ENCODE measurements at regions not wholly inside any gene's neighbourhood (a gene's known extent, or its start where the extent isn't known, plus 50 kb on each side); places are given as distances from the start of the nearest gene placed in this dataset.

DNA sequence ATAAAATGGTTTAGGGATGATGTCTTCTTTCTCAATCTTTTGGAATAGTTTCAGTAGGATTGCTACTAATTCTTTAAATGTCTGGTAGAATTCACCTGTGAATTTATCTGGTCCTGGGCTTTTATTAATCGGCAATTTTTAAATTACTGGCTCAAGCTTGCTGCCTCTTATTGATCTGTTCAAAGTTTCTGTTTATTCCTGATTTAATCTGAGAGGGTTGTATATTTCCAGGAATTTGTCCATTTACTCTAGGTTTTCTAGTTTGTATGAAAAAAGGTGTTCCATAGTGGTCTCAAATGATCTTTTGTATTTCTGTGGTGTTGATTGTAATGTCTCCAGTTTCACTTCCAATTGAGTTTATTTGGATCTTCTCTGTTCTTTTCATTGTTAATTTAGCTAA lies 617.8 kb downstream of the LTN1 start:
- ATAC-seq = no peak
- Mint-ChIP-seq H3K36me3 (peaks cover 9% of the 10 kb centered on the region), H3K27me3 (ENCODE audit: low read depth) (no peaks in the 10 kb centered on the region), H3K4me3 (no peak overlapping the region), H3K4me1 (no peaks in the 10 kb centered on the region), H3K9me3 (peaks cover 31% of the 10 kb centered on the region), H3K27ac (no peak overlapping the region)
- ChIA-PET CTCF (no interaction called here), POLR2A (no interaction called here)
- TF ChIP-seq MYBL2 (CRISPR knock-in tag; IDR thresholded peaks at IDR 0.05) = no peak
- TF ChIP-seq PRRX2 (CRISPR knock-in tag; IDR thresholded peaks at IDR 0.05) = no peak
- TF ChIP-seq NFYB (CRISPR knock-in tag; conservative IDR thresholded peaks at IDR 0.05; ENCODE audit: low read depth) = no peak
- TF ChIP-seq, protein P1, sequence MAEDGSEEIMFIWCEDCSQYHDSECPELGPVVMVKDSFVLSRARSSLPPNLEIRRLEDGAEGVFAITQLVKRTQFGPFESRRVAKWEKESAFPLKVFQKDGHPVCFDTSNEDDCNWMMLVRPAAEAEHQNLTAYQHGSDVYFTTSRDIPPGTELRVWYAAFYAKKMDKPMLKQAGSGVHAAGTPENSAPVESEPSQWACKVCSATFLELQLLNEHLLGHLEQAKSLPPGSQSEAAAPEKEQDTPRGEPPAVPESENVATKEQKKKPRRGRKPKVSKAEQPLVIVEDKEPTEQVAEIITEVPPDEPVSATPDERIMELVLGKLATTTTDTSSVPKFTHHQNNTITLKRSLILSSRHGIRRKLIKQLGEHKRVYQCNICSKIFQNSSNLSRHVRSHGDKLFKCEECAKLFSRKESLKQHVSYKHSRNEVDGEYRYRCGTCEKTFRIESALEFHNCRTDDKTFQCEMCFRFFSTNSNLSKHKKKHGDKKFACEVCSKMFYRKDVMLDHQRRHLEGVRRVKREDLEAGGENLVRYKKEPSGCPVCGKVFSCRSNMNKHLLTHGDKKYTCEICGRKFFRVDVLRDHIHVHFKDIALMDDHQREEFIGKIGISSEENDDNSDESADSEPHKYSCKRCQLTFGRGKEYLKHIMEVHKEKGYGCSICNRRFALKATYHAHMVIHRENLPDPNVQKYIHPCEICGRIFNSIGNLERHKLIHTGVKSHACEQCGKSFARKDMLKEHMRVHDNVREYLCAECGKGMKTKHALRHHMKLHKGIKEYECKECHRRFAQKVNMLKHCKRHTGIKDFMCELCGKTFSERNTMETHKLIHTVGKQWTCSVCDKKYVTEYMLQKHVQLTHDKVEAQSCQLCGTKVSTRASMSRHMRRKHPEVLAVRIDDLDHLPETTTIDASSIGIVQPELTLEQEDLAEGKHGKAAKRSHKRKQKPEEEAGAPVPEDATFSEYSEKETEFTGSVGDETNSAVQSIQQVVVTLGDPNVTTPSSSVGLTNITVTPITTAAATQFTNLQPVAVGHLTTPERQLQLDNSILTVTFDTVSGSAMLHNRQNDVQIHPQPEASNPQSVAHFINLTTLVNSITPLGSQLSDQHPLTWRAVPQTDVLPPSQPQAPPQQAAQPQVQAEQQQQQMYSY (CRISPR knock-in tag; IDR thresholded peaks at IDR 0.05) = no peak
- TF ChIP-seq, protein P2, sequence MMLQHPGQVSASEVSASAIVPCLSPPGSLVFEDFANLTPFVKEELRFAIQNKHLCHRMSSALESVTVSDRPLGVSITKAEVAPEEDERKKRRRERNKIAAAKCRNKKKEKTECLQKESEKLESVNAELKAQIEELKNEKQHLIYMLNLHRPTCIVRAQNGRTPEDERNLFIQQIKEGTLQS (CRISPR knock-in tag; conservative IDR thresholded peaks at IDR 0.05) = no peak
- no peak for TF ChIP-seq SOX15 (CRISPR knock-in tag; IDR thresholded peaks at IDR 0.05)
- TF ChIP-seq, protein P3, sequence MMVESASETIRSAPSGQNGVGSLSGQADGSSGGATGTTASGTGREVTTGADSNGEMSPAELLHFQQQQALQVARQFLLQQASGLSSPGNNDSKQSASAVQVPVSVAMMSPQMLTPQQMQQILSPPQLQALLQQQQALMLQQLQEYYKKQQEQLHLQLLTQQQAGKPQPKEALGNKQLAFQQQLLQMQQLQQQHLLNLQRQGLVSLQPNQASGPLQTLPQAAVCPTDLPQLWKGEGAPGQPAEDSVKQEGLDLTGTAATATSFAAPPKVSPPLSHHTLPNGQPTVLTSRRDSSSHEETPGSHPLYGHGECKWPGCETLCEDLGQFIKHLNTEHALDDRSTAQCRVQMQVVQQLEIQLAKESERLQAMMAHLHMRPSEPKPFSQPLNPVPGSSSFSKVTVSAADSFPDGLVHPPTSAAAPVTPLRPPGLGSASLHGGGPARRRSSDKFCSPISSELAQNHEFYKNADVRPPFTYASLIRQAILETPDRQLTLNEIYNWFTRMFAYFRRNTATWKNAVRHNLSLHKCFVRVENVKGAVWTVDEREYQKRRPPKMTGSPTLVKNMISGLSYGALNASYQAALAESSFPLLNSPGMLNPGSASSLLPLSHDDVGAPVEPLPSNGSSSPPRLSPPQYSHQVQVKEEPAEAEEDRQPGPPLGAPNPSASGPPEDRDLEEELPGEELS (CRISPR knock-in tag; IDR thresholded peaks at IDR 0.05) = no peak
- TF ChIP-seq ATF1 (CRISPR knock-in tag; IDR thresholded peaks at IDR 0.05) = no peak
- TF ChIP-seq RORB (CRISPR knock-in tag; IDR thresholded peaks at IDR 0.05) = no peak
- no peak for TF ChIP-seq ZNF416 (CRISPR knock-in tag; IDR thresholded peaks at IDR 0.05)
- TF ChIP-seq IRF2 (CRISPR knock-in tag; IDR thresholded peaks at IDR 0.05; ENCODE audit: borderline replicate concordance, low read depth) = no peak
- no peak for TF ChIP-seq JUN (CRISPR knock-in tag; IDR thresholded peaks at IDR 0.05)
- TF ChIP-seq, protein P4, sequence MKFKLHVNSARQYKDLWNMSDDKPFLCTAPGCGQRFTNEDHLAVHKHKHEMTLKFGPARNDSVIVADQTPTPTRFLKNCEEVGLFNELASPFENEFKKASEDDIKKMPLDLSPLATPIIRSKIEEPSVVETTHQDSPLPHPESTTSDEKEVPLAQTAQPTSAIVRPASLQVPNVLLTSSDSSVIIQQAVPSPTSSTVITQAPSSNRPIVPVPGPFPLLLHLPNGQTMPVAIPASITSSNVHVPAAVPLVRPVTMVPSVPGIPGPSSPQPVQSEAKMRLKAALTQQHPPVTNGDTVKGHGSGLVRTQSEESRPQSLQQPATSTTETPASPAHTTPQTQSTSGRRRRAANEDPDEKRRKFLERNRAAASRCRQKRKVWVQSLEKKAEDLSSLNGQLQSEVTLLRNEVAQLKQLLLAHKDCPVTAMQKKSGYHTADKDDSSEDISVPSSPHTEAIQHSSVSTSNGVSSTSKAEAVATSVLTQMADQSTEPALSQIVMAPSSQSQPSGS (CRISPR knock-in tag; IDR thresholded peaks at IDR 0.05; ENCODE audit: borderline replicate concordance, low read depth) = no peak
- TF ChIP-seq, protein P5, sequence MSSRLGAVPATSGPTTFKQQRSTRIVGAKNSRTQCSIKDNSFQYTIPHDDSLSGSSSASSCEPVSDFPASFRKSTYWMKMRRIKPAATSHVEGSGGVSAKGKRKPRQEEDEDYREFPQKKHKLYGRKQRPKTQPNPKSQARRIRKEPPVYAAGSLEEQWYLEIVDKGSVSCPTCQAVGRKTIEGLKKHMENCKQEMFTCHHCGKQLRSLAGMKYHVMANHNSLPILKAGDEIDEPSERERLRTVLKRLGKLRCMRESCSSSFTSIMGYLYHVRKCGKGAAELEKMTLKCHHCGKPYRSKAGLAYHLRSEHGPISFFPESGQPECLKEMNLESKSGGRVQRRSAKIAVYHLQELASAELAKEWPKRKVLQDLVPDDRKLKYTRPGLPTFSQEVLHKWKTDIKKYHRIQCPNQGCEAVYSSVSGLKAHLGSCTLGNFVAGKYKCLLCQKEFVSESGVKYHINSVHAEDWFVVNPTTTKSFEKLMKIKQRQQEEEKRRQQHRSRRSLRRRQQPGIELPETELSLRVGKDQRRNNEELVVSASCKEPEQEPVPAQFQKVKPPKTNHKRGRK (CRISPR knock-in tag; IDR thresholded peaks at IDR 0.05; ENCODE audit: borderline replicate concordance) = no peak
- TF ChIP-seq ZNF671 (CRISPR knock-in tag; IDR thresholded peaks at IDR 0.05) = no peak
- TF ChIP-seq, protein P6, sequence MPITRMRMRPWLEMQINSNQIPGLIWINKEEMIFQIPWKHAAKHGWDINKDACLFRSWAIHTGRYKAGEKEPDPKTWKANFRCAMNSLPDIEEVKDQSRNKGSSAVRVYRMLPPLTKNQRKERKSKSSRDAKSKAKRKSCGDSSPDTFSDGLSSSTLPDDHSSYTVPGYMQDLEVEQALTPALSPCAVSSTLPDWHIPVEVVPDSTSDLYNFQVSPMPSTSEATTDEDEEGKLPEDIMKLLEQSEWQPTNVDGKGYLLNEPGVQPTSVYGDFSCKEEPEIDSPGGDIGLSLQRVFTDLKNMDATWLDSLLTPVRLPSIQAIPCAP (CRISPR knock-in tag; IDR thresholded peaks at IDR 0.05) = no peak
- TF ChIP-seq GRHL2 (CRISPR knock-in tag; IDR thresholded peaks at IDR 0.05; ENCODE audit: insufficient replicate concordance, severe bottlenecking) = no peak
- TF ChIP-seq, protein P7, sequence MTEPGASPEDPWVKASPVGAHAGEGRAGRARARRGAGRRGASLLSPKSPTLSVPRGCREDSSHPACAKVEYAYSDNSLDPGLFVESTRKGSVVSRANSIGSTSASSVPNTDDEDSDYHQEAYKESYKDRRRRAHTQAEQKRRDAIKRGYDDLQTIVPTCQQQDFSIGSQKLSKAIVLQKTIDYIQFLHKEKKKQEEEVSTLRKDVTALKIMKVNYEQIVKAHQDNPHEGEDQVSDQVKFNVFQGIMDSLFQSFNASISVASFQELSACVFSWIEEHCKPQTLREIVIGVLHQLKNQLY (CRISPR knock-in tag; IDR thresholded peaks at IDR 0.05) = no peak
- no peak for TF ChIP-seq GTF2I (CRISPR knock-in tag; conservative IDR thresholded peaks at IDR 0.05)
- TF ChIP-seq, protein P8, sequence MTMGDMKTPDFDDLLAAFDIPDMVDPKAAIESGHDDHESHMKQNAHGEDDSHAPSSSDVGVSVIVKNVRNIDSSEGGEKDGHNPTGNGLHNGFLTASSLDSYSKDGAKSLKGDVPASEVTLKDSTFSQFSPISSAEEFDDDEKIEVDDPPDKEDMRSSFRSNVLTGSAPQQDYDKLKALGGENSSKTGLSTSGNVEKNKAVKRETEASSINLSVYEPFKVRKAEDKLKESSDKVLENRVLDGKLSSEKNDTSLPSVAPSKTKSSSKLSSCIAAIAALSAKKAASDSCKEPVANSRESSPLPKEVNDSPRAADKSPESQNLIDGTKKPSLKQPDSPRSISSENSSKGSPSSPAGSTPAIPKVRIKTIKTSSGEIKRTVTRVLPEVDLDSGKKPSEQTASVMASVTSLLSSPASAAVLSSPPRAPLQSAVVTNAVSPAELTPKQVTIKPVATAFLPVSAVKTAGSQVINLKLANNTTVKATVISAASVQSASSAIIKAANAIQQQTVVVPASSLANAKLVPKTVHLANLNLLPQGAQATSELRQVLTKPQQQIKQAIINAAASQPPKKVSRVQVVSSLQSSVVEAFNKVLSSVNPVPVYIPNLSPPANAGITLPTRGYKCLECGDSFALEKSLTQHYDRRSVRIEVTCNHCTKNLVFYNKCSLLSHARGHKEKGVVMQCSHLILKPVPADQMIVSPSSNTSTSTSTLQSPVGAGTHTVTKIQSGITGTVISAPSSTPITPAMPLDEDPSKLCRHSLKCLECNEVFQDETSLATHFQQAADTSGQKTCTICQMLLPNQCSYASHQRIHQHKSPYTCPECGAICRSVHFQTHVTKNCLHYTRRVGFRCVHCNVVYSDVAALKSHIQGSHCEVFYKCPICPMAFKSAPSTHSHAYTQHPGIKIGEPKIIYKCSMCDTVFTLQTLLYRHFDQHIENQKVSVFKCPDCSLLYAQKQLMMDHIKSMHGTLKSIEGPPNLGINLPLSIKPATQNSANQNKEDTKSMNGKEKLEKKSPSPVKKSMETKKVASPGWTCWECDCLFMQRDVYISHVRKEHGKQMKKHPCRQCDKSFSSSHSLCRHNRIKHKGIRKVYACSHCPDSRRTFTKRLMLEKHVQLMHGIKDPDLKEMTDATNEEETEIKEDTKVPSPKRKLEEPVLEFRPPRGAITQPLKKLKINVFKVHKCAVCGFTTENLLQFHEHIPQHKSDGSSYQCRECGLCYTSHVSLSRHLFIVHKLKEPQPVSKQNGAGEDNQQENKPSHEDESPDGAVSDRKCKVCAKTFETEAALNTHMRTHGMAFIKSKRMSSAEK (CRISPR knock-in tag; IDR thresholded peaks at IDR 0.05; ENCODE audit: borderline replicate concordance) = no peak
- DNase-seq (ENCODE audit: low spot score) = no peak
